Activated T-cell treated with anti-CD3 and anti-CD28 coated beads, Interleukin-2, amount 50 U/mL, for 24 hours (primary cell): ENCODE measurements at regions not wholly inside any gene's neighbourhood (a gene's known extent, or its start where the extent isn't known, plus 50 kb on each side); places are given as distances from the start of the nearest gene placed in this dataset.
"Not testable (repeated sequence)": the region's sequence is repeated elsewhere in the genome, so short reads cannot be mapped to it uniquely, and the experiment has no call there.

ENCODE experiments used
- DNase-seq: peaks from one replicate; pipeline ENCODE4 v3.0.0-alpha.2; 2020
- H3K27ac Mint-ChIP-seq: 2 replicates; pipeline ENCODE4 v1.8.0; 2020; ENCODE audit warnings: mild to moderate bottlenecking, mixed read lengths
- H3K27me3 Mint-ChIP-seq: 2 replicates; pipeline ENCODE4 v1.8.0; 2020; ENCODE audit warnings: mixed read lengths
- H3K36me3 Mint-ChIP-seq: 2 replicates; pipeline ENCODE4 v1.8.0; 2020; ENCODE audit warnings: low read depth, mixed read lengths
- H3K4me1 Mint-ChIP-seq: 2 replicates; pipeline ENCODE4 v1.8.0; 2020; ENCODE audit warnings: low read depth, mixed read lengths
- H3K4me3 Mint-ChIP-seq: 2 replicates; pipeline ENCODE4 v1.8.0; 2020; ENCODE audit warnings: mild to moderate bottlenecking, moderate library complexity, mixed read lengths
- H3K9me3 Mint-ChIP-seq: 2 replicates; pipeline ENCODE4 v1.8.0; 2020; ENCODE audit warnings: mixed read lengths

DNA sequence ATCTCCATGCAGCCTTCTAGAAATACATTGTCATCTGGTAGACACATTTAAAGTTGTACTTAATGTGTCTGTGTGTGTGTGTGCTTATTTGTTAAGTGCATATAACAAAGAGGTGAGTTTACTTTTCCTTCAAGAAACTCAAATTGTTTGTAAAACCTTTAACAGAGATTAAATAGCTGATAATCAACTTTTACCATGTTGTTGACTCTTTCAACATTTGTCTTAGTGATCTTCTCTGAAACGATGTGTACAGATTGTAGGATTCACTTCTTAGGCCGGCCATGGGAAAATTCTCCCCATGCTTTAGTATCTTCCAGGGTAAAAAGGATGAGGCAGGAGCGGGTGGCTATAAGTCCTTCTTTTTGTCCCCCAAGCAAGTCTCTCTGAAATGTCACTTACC lies 292.9 kb upstream of the MAF start:
- Mint-ChIP-seq H3K36me3 (no peaks in the 10 kb centered on the region), H3K27ac (no peak overlapping the region), H3K4me3 (no peak overlapping the region), H3K27me3 (no peaks in the 10 kb centered on the region), H3K4me1 (no peaks in the 10 kb centered on the region), H3K9me3 (no peaks in the 10 kb centered on the region)
- no peak for DNase-seq

DNA sequence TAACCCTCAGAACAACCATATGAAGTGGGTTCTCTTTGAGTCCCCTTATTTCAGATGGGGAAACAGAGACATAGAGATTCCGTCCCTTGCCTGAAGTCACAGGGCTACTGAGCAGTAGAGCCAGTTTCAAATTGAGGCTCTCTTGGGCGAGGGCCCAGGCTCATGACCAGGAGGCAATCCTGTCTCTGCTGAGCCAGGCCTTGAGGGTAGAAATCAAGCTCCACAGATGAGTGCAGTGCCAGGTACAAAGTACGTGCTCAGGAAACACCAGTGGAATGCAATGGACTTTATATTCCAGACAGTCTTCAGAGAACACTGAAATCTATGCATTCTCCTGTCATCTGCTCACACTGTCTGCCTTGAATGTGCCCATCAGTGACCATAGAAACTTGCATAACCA lies 291.7 kb upstream of the MAF start:
- H3K27me3 Mint-ChIP-seq, result no peaks in the 10 kb centered on the region
- no peaks in the 10 kb centered on the region for H3K9me3 Mint-ChIP-seq
- no peak overlapping the region for H3K27ac Mint-ChIP-seq
- no peaks in the 10 kb centered on the region for H3K36me3 Mint-ChIP-seq
- no peak overlapping the region for H3K4me3 Mint-ChIP-seq
- no peaks in the 10 kb centered on the region for H3K4me1 Mint-ChIP-seq
- DNase-seq, result no peak

- Mint-ChIP-seq H3K4me3 (no peak overlapping the region), H3K9me3 (no peaks in the 10 kb centered on the region), H3K36me3 (no peaks in the 10 kb centered on the region), H3K27ac (no peak overlapping the region), H3K4me1 (no peaks in the 10 kb centered on the region), H3K27me3 (no peaks in the 10 kb centered on the region)
- no peak for DNase-seq
These were observed 290.9 kb upstream of the MAF start for GRCh38 chr16:79891458-79891857.

- no peak overlapping the region for H3K27ac Mint-ChIP-seq
- no peaks in the 10 kb centered on the region for H3K27me3 Mint-ChIP-seq
- DNase-seq, result no peak
- no peaks in the 10 kb centered on the region for H3K9me3 Mint-ChIP-seq
- no peaks in the 10 kb centered on the region for H3K36me3 Mint-ChIP-seq
- no peaks in the 10 kb centered on the region for H3K4me1 Mint-ChIP-seq
- H3K4me3 Mint-ChIP-seq, result no peak overlapping the region
These were observed 287.3 kb upstream of the MAF start for GRCh38 chr16:79887541-79888540.

DNA sequence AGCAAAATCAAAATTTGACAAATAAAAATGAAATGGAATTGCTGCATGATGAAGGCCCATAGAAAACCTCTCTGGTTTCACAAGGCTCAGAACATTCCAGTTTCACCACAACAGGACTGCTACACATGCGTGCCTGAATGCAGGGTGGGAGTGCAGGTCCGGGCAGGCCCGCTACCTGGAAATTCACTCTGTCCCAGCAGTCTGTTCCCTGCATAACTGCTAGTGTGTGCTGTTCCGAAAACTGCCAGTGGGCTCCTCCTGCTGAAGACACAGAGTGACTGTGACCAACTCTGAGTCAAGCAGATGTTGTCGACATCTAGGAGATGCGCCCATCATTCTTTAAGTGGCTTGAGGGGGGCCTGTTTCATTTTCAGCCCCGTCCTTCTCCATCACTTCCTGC lies 284.8 kb upstream of the MAF start:
- Mint-ChIP-seq H3K4me3 (no peak overlapping the region), H3K27me3 (no peaks in the 10 kb centered on the region), H3K36me3 (no peaks in the 10 kb centered on the region), H3K9me3 (no peaks in the 10 kb centered on the region), H3K4me1 (peaks cover under 1% of the 10 kb centered on the region), H3K27ac (no peak overlapping the region)
- DNase-seq, result no peak

- Mint-ChIP-seq H3K4me1 (peaks cover 2% of the 10 kb centered on the region), H3K27me3 (no peaks in the 10 kb centered on the region), H3K9me3 (no peaks in the 10 kb centered on the region), H3K27ac (no peak overlapping the region), H3K4me3 (no peak overlapping the region), H3K36me3 (no peaks in the 10 kb centered on the region)
- DNase-seq, result no peak
These were observed 283.0 kb upstream of the MAF start for GRCh38 chr16:79883494-79883893.

DNA sequence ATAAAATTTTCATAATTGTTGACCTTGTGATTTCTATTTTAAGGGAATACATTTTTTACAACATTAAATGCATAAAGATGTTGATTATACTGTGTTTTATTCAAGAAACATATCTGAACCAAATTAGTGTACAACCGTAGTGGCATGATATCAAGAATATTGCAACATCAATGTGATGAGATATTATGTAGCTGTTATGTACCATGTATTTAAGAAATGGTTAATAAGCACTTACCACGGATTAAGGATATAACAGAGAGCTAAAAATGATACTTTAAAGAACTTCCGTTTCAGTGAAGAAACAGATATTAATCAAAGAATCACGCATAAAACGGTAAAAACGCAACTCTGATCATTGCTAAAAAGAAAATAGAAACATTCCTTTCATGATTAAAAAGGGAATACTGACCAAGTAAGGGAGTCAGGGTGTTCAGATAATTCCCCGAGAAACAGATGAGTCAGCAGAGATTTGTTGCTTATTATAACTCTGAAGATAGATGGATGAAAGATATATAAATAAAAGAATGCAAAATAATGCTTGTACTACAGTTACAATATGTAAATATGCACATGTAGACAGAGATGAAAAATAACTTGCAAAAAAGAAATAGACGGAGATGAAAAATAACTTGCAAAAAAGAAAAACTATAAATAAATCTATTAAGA lies 281.9 kb upstream of the MAF start:
- Mint-ChIP-seq H3K4me1 (peaks cover 2% of the 10 kb centered on the region), H3K9me3 (no peaks in the 10 kb centered on the region), H3K27ac (no peak overlapping the region), H3K27me3 (peaks cover 5% of the 10 kb centered on the region), H3K36me3 (no peaks in the 10 kb centered on the region), H3K4me3 (no peak overlapping the region)
- no peak for DNase-seq

DNA sequence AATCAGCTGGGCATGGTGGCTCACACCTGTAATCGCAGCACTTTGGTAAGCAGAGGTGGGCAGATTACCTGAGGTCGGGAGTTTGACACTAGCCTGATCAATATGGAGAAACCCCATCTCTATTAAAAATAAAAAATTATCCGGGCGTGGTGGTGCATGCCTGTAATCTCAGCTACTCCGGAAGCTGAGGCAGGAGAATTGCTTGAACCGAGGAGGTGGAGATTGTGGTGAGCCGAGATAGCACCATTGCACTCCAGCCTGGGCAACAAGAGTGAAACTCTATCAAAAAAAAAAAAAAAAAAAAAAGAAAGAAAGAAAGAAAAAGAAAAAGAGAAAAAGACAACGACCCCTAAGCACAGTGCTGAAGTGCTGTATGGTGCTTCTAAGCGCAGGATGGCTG lies 280.6 kb upstream of the MAF start:
- H3K4me1 Mint-ChIP-seq, H3K27ac Mint-ChIP-seq, H3K27me3 Mint-ChIP-seq, H3K9me3 Mint-ChIP-seq, H3K36me3 Mint-ChIP-seq, DNase-seq, H3K4me3 Mint-ChIP-seq: not testable (repeated sequence)

DNA sequence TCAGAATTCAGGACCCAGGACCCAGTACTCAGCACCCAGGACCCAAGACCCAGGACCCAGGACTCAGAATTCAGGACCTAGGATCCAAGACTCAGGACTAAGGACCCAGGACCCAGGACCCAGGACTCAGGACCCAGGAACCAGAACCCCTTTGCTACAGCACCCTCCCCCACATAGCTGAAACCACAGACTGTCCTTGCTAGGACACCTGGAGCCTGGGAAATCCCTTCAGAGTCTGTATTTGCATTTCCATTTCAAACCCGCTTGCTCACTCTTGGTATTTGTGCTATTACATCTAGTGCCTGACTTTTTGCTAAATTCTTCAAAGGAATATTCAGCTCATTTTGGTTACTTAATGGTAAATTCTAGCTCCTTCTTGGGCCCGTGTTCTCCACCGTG lies 275.8 kb upstream of the MAF start:
- no peak overlapping the region for H3K4me3 Mint-ChIP-seq
- H3K4me1 Mint-ChIP-seq, result peaks cover 2% of the 10 kb centered on the region
- no peak for DNase-seq
- no peaks in the 10 kb centered on the region for H3K36me3 Mint-ChIP-seq
- H3K27ac Mint-ChIP-seq, result no peak overlapping the region
- H3K9me3 Mint-ChIP-seq, result no peaks in the 10 kb centered on the region
- H3K27me3 Mint-ChIP-seq, result peaks cover 5% of the 10 kb centered on the region

- H3K27ac Mint-ChIP-seq, result no peak overlapping the region
- no peaks in the 10 kb centered on the region for H3K36me3 Mint-ChIP-seq
- H3K27me3 Mint-ChIP-seq, result peaks cover 10% of the 10 kb centered on the region
- no peak overlapping the region for H3K4me3 Mint-ChIP-seq
- H3K4me1 Mint-ChIP-seq, result no peaks in the 10 kb centered on the region
- no peaks in the 10 kb centered on the region for H3K9me3 Mint-ChIP-seq
- DNase-seq, result no peak
These were observed 273.9 kb upstream of the MAF start for GRCh38 chr16:79874391-79874790.

DNA sequence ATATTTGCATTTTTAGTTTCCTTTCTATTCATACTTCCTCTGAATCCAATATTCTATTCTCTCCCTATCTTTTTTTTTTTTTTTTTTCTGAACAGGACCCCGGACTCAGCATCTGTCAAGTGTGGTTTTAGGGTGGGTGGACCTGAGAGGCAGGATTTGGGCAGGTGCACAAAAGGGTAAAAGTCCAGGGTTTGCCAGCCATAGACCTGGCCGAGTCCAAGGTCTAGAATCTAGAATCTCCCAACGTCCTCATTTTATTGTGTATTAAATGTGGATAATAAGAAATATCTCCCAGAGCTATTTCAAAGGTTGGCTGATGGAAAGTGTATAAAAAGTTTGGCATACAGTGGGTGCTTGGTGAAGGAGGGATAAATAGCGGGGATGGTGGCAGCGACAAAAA lies 273.3 kb upstream of the MAF start:
- peaks cover 10% of the 10 kb centered on the region for H3K27me3 Mint-ChIP-seq
- no peak for DNase-seq
- H3K27ac Mint-ChIP-seq, result no peak overlapping the region
- no peaks in the 10 kb centered on the region for H3K36me3 Mint-ChIP-seq
- H3K9me3 Mint-ChIP-seq, result no peaks in the 10 kb centered on the region
- no peaks in the 10 kb centered on the region for H3K4me1 Mint-ChIP-seq
- H3K4me3 Mint-ChIP-seq, result no peak overlapping the region

DNA sequence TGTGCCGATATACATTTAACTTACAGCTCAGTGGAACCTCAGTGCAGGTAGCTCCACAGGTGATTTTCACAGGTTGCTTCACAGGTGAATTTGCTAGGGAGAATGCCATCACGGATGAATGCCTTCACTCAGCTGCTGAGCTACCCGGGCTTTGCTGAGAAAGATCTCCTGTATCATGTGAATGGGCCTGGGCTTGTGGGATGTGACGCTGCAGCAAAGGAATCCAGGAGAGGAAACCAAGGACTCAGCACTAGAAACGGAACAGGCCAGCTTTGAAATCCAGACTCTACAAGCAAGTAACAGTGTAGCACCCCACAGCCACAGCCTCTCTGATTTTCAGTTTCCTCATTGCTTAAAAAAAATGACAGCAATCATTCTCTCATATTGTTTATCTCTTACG lies 271.4 kb upstream of the MAF start:
- Mint-ChIP-seq H3K27me3 (peaks cover 7% of the 10 kb centered on the region), H3K27ac (no peak overlapping the region), H3K4me1 (no peaks in the 10 kb centered on the region), H3K9me3 (no peaks in the 10 kb centered on the region), H3K4me3 (no peak overlapping the region), H3K36me3 (no peaks in the 10 kb centered on the region)
- DNase-seq, result no peak

DNA sequence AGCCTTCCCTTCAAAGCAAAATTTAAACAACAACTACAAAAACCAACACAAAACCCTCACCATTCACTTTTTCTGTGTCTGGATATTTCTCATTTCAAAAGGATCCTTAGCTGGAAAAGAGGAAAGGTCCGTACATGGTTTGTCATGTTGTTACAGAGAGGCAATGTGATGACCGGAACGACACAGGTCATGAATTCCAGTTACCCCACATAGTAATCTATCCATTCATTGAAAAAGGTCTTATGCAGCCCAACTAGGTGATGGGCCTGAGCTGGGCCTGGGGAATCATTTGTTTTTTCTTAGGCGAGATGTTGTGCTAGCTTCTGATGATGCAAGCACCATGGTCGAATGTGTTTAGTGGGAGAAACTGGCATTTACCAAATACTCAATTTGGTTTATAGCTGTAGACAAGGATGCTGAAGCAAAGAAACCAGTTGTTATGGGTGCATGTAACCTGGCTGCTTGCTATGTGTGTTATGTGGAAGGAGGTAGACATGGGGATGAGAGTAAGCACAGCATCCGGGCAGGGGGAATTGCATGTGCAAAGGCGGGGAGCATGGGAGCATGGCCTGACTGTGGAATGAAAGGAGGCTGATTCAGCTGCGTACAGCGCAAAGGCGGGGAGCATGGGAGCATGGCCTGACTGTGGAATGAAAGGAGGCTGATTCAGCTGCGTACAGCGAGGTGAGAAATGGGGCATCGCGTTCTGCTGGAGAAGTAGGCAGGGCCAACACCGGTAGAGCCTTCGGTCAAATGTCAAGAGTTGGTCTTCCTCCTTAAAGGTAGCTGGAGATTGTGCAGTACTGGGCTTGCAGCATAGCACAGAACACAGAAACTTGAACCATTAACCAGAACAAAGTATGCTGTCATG lies 269.7 kb upstream of the MAF start:
- no peaks in the 10 kb centered on the region for H3K36me3 Mint-ChIP-seq
- H3K27me3 Mint-ChIP-seq, result peaks cover 7% of the 10 kb centered on the region
- H3K9me3 Mint-ChIP-seq, result no peaks in the 10 kb centered on the region
- H3K4me1 Mint-ChIP-seq, result no peaks in the 10 kb centered on the region
- no peak for DNase-seq
- no peak overlapping the region for H3K4me3 Mint-ChIP-seq
- H3K27ac Mint-ChIP-seq, result no peak overlapping the region

DNA sequence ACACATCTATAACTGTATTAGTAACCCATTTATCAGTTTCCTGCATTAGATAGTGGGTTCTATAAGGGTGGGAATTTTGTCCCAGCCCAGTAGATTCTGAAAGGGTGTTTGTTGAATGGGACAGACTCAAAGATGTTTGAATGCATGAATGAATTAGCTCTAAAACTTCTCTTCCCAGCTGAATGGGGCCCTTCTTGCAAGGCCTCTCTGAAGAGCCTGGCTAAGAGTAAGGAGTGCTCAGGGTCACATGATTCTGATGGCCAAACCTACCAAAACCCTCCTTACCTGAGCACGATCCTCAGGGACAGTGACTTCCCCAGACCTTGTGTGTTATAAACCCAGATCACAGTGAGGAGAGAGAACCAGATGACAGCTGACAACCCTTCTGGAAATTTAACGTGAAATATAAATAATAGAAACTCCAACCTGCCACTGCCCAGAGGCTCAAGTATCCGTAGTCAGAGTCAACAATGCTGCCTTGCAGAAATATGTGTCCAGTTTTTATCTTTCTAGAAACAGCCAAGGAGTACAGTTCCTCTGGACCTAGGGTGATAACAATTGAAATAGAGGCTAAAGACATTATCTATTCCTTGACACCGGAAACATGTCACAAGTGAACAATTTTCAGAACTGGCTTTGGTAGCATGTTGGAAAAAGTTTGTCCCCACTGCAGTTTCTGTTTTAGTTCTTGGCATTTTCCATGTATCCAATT lies 268.9 kb upstream of the MAF start:
- H3K9me3 Mint-ChIP-seq, result no peaks in the 10 kb centered on the region
- no peaks in the 10 kb centered on the region for H3K4me1 Mint-ChIP-seq
- no peak for DNase-seq
- no peak overlapping the region for H3K27ac Mint-ChIP-seq
- peaks cover 7% of the 10 kb centered on the region for H3K27me3 Mint-ChIP-seq
- no peak overlapping the region for H3K4me3 Mint-ChIP-seq
- H3K36me3 Mint-ChIP-seq, result no peaks in the 10 kb centered on the region
